ENCODE measurements at regions not wholly inside any gene's neighbourhood (a gene's known extent, or its start where the extent isn't known, plus 50 kb on each side); places are given as distances from the start of the nearest gene placed in this dataset.

DNA sequence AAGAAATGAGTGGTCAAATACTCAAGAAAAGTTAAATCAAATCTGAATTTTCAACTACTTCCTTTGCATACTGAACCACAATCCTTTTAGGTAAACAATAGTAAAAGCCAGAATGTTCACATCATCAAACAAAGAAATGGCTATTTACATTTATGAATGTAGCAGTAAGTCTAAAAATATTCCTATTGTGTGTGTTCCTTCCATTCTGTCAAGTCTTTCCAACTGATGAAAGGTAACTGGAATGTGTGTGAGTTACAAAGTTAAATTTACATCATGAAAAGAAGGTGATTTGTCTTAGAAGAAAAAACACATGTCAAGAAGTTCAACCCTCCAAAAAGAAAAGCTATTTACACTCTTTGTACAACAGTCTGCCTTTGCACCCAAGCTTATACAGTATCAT lies 203.1 kb downstream of the SIPA1L2 start:
- Histone ChIP-seq H3K36me3 (peaks cover 0 to 9% of the 10 kb centered on the region in 2 donors), H3K4me3 (no peak overlapping the region), H3K9me3 (no peaks in the 10 kb centered on the region), H3K27me3 (no peaks in the 10 kb centered on the region), H3K4me1 (no peaks in the 10 kb centered on the region), H3K27ac (no peak overlapping the region)
- TF ChIP-seq, protein P1, sequence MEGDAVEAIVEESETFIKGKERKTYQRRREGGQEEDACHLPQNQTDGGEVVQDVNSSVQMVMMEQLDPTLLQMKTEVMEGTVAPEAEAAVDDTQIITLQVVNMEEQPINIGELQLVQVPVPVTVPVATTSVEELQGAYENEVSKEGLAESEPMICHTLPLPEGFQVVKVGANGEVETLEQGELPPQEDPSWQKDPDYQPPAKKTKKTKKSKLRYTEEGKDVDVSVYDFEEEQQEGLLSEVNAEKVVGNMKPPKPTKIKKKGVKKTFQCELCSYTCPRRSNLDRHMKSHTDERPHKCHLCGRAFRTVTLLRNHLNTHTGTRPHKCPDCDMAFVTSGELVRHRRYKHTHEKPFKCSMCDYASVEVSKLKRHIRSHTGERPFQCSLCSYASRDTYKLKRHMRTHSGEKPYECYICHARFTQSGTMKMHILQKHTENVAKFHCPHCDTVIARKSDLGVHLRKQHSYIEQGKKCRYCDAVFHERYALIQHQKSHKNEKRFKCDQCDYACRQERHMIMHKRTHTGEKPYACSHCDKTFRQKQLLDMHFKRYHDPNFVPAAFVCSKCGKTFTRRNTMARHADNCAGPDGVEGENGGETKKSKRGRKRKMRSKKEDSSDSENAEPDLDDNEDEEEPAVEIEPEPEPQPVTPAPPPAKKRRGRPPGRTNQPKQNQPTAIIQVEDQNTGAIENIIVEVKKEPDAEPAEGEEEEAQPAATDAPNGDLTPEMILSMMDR (IDR thresholded peaks at IDR 0.05): no peak
- no peak for TF ChIP-seq POLR2A (IDR thresholded peaks at IDR 0.05)
- TF ChIP-seq POLR2AphosphoS5 (IDR thresholded peaks at IDR 0.05; ENCODE audit: insufficient read depth in 1 of 2, low read depth in 1 of 2): no peak
- no peak for DNase-seq (ENCODE audit: extremely low spot score in 2 of 2)
- intact Hi-C loops (cut with DNase I): no loop called here

DNA sequence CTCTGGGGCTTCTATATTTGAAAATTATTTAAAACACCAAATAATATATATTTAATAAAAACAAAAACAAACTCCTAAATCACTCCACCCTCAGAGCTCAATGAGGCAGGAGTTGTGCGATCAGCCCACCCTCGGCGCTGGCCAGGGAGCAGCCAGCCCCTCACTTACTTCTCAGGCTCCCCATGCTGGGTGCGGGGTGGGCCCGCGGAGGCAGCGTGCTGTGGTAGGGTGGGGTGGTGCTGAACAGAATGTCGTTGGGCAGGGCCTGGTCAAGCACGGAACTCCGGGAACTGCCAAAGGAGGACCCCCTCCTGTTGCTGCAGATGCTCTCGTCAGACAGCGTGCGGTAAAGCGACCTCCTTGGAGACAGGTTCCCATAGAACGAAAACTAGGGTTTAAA lies 204.5 kb downstream of the SIPA1L2 start:
- H3K36me3 ChIP-seq: peaks cover 0 to 4% of the 10 kb centered on the region in 2 donors
- TF ChIP-seq, protein P1 (IDR thresholded peaks at IDR 0.05): no peak
- TF ChIP-seq POLR2A (IDR thresholded peaks at IDR 0.05) (no peak), POLR2AphosphoS5 (IDR thresholded peaks at IDR 0.05; ENCODE audit: insufficient read depth in 1 of 2, low read depth in 1 of 2) (no peak)

DNA sequence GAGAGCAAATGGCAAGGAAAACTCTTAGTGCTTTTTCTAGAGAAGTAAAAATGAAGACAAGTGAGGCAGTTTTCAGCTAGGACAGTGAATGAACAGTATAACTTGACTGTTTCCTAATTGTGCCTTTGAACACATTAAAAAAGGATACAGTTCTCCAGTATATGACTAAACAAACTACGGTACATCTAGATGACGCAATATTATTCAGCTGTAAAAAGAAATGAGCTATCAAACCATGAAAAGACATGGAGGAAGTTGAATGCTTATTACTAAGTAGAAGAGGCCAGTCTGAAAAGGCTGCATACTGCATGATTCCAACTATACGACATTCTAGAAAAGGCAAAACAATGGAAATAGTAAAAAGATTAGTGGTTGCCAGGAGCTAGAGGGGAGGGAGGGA lies 206.3 kb downstream of the SIPA1L2 start:
- Histone ChIP-seq H3K27ac (no peak overlapping the region), H3K4me3 (no peak overlapping the region), H3K4me1 (no peaks in the 10 kb centered on the region), H3K9me3 (no peaks in the 10 kb centered on the region), H3K27me3 (no peaks in the 10 kb centered on the region), H3K36me3 (peaks cover 0 to 4% of the 10 kb centered on the region in 2 donors)
- DNase-seq (ENCODE audit: extremely low spot score in 2 of 2): no peak
- no peak for TF ChIP-seq POLR2A (IDR thresholded peaks at IDR 0.05)
- intact Hi-C loops (cut with DNase I): no loop called here

More for the DNA sequence above, 204.5 kb downstream of the SIPA1L2 start:
- Histone ChIP-seq H3K27ac (no peak overlapping the region), H3K4me3 (no peak overlapping the region), H3K27me3 (no peaks in the 10 kb centered on the region), H3K4me1 (no peaks in the 10 kb centered on the region), H3K9me3 (no peaks in the 10 kb centered on the region)
- no peak for DNase-seq (ENCODE audit: extremely low spot score in 2 of 2)
- intact Hi-C loops (cut with DNase I): no loop called here

DNA sequence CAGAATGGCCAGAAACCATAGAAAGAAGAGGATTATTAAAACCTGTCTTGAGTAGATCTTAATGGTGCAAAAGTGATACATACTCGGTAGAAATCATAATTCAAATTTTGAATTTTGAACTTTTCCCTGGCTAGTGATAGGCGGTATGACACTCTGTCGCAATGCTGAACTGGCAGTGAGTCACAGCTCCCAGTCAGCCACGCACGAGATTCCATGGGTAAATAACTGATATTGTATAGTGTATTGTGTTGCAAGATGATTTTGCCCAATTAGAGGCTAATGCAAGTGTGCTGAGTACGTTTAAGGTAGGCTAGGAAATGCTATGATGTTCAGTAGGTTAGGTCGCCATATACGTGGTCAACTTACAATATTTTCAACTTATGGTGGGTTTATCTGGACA lies 207.0 kb downstream of the SIPA1L2 start:
- TF ChIP-seq POLR2A (IDR thresholded peaks at IDR 0.05) (no peak), POLR2AphosphoS5 (IDR thresholded peaks at IDR 0.05; ENCODE audit: insufficient read depth in 1 of 2, low read depth in 1 of 2) (no peak)
- TF ChIP-seq, protein P1 (IDR thresholded peaks at IDR 0.05): no peak
- Histone ChIP-seq H3K27ac (no peak overlapping the region), H3K9me3 (no peaks in the 10 kb centered on the region), H3K27me3 (no peaks in the 10 kb centered on the region), H3K36me3 (peaks cover 0 to 4% of the 10 kb centered on the region in 2 donors), H3K4me3 (no peak overlapping the region), H3K4me1 (no peaks in the 10 kb centered on the region)
- DNase-seq (ENCODE audit: extremely low spot score in 2 of 2): no peak
- intact Hi-C loops (cut with DNase I): no loop called here

DNA sequence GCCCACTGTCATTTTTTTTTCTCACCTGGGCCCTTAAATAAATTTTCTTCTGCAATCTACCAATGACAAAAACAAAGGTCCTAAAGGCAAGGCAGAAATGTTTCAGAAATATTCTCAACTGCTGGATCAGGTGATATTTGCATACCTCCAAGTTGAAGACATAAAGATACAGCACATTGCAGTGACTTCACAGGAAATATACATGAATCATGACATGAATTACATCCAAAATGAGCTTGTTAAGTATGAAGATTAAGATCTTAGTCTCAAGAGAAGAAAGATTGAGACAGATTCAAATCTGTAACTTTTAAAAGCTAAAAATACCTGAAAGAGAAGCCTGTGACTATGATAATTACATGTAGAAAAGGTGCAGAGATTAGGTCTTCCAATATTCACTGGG lies 207.8 kb downstream of the SIPA1L2 start:
- Histone ChIP-seq H3K4me1 (no peaks in the 10 kb centered on the region), H3K36me3 (no peaks in the 10 kb centered on the region), H3K4me3 (no peak overlapping the region), H3K9me3 (no peaks in the 10 kb centered on the region), H3K27ac (no peak overlapping the region), H3K27me3 (no peaks in the 10 kb centered on the region)
- DNase-seq (ENCODE audit: extremely low spot score in 2 of 2): no peak
- intact Hi-C loops (cut with DNase I): no loop called here
- no peak for TF ChIP-seq POLR2AphosphoS5 (IDR thresholded peaks at IDR 0.05; ENCODE audit: insufficient read depth in 1 of 2, low read depth in 1 of 2)
- TF ChIP-seq POLR2A (IDR thresholded peaks at IDR 0.05): no peak
- TF ChIP-seq, protein P1 (IDR thresholded peaks at IDR 0.05): no peak

Data from vagina (tissue), 2 donors.